Prostate gland (tissue), 2 donors: ENCODE measurements at regions not wholly inside any gene's neighbourhood (a gene's known extent, or its start where the extent isn't known, plus 50 kb on each side); places are given as distances from the start of the nearest gene placed in this dataset.
"Not testable (repeated sequence)": the region's sequence is repeated elsewhere in the genome, so short reads cannot be mapped to it uniquely, and the experiment has no call there.

Source experiments
- DNase-seq: peaks from one replicate; pipeline ENCODE4 v3.0.0-alpha.2; 2019; ENCODE audit warnings: low spot score
- H3K27ac ChIP-seq, 2 donors: fragments of 200-600 bp; sonication (generic); 2 replicates each; pipeline ENCODE4 v1.5.1; 2017 to 2019
- H3K27me3 ChIP-seq: fragments of 200-600 bp; sonication (generic); replicated peaks from 2 replicates; pipeline ENCODE4 v1.5.1; 2019; ENCODE audit not compliant: insufficient read depth
- H3K36me3 ChIP-seq, 2 donors: fragments of 200-600 bp; sonication (generic); 1 replicate in 1 of 2; 2 replicates in 1 of 2; pipeline versions ENCODE4 v1.5.1 to v1.8.1; 2017 to 2019
- H3K4me1 ChIP-seq: fragments of 200-600 bp; sonication (generic); replicated peaks from 2 replicates; pipeline ENCODE4 v1.5.1; 2019
- H3K4me3 ChIP-seq, 2 donors: fragments of 200-600 bp; sonication (generic); 2 replicates each; pipeline ENCODE4 v1.5.1; 2017 to 2019
- H3K9me3 ChIP-seq: fragments of 200-600 bp; sonication (generic); 2 replicates; pipeline ENCODE4 v1.5.1; 2017
- CTCF ChIP-seq, 4 experiments: fragments of 200-600 bp in 2 of 4; fragments of 450-650 bp in 2 of 4; sonication (generic) in 2 of 4; IDR thresholded peaks; 1 replicate in 3 of 4; 2 replicates in 1 of 4; pipeline ENCODE4 v1.5.1; 2016 to 2019; ENCODE audit warnings: antibody characterized with exemption in 4 of 4, mild to moderate bottlenecking in 2 of 4, moderate library complexity in 2 of 4
- POLR2A ChIP-seq: fragments of 450-650 bp; IDR thresholded peaks from one replicate; pipeline ENCODE4 v1.6.1; 2016; ENCODE audit warnings: antibody characterized with exemption, mild to moderate bottlenecking
- POLR2AphosphoS5 ChIP-seq: sonication (generic); formaldehyde crosslinking; IDR thresholded peaks from one replicate; pipeline ENCODE4 v1.6.1; 2017; ENCODE audit warnings: antibody characterized with exemption
- WGBS: methylation state at CpG from one replicate; pipeline ENCODE4 v1.1.5; 2018; 5-methylcytosine and 5-hydroxymethylcytosine counted together
- intact Hi-C: fragments of 100-400 bp; cut with DNase I; formaldehyde crosslinking; loops from one replicate; pipeline ENCODE4 v1.14.2; 2022

- TF ChIP-seq POLR2AphosphoS5 (no peak), POLR2A (no peak), CTCF (IDR thresholded peaks at IDR 0.05) (no peak)
- Histone ChIP-seq H3K27ac (no peak overlapping the region), H3K4me1 (no peaks in the 10 kb centered on the region), H3K27me3 (no peaks in the 10 kb centered on the region), H3K36me3 (no peaks in the 10 kb centered on the region), H3K9me3 (no peaks in the 10 kb centered on the region), H3K4me3 (no peak overlapping the region)
- WGBS, result 77% methylated on average over 5 of the region's 5 CpGs
- intact Hi-C loops, result no loop called here
- no peak for DNase-seq
Observed at GRCh38 chrY:7320751-7321150, 409.2 kb upstream of the AMELY start.

- H3K4me1 ChIP-seq, H3K27me3 ChIP-seq, H3K9me3 ChIP-seq, DNase-seq, H3K4me3 ChIP-seq, intact Hi-C loops, H3K27ac ChIP-seq, H3K36me3 ChIP-seq: not testable (repeated sequence)
- WGBS, result 32% methylated on average over 3 of the region's 4 CpGs
Observed at GRCh38 chrY:7320171-7320570, 408.6 kb upstream of the AMELY start.

- no peak overlapping the region for H3K4me3 ChIP-seq
- H3K4me1 ChIP-seq, result no peaks in the 10 kb centered on the region
- WGBS, result 97% methylated on average over 5 of the region's 5 CpGs
Observed at GRCh38 chrY:7318122-7318521, 406.6 kb upstream of the AMELY start.

GRCh38 chrY:7317571-7317970, 406.0 kb upstream of the AMELY start:
- no peak overlapping the region for H3K27ac ChIP-seq
- intact Hi-C loops, result no loop called here
- DNase-seq, result no peak
- no peaks in the 10 kb centered on the region for H3K4me1 ChIP-seq
- 47% methylated on average over 3 of the region's 3 CpGs for WGBS
- no peaks in the 10 kb centered on the region for H3K9me3 ChIP-seq
- no peaks in the 10 kb centered on the region for H3K36me3 ChIP-seq
- no peak for TF ChIP-seq POLR2AphosphoS5
- H3K4me3 ChIP-seq, result no peak overlapping the region
- H3K27me3 ChIP-seq, result no peaks in the 10 kb centered on the region

More at GRCh38 chrY:7318122-7318521, 406.6 kb upstream of the AMELY start:
- DNase-seq, result no peak
- Histone ChIP-seq H3K36me3 (no peaks in the 10 kb centered on the region), H3K27ac (no peak overlapping the region), H3K9me3 (no peaks in the 10 kb centered on the region), H3K27me3 (no peaks in the 10 kb centered on the region)
- intact Hi-C loops, result no loop called here
- TF ChIP-seq CTCF (IDR thresholded peaks at IDR 0.05) (no peak), POLR2AphosphoS5 (no peak), POLR2A (no peak)

GRCh38 chrY:7310482-7311269, 399.1 kb upstream of the AMELY start:
- TF ChIP-seq POLR2AphosphoS5, result no peak
- intact Hi-C loops, result no loop called here
- Histone ChIP-seq H3K27me3 (no peaks in the 10 kb centered on the region), H3K4me1 (no peaks in the 10 kb centered on the region), H3K36me3 (no peaks in the 10 kb centered on the region), H3K9me3 (no peaks in the 10 kb centered on the region), H3K27ac (no peak overlapping the region), H3K4me3 (no peak overlapping the region)
- DNase-seq, result no peak
- 70% methylated on average over 5 of the region's 6 CpGs for WGBS

GRCh38 chrY:7308816-7309215, 397.3 kb upstream of the AMELY start:
- no peak overlapping the region for H3K4me3 ChIP-seq
- H3K36me3 ChIP-seq, result no peaks in the 10 kb centered on the region
- 91% methylated on average over 5 of the region's 5 CpGs for WGBS
- H3K27ac ChIP-seq, result no peak overlapping the region
- no peaks in the 10 kb centered on the region for H3K4me1 ChIP-seq
- no peak for DNase-seq
- intact Hi-C loops, result no loop called here
- H3K9me3 ChIP-seq, result no peaks in the 10 kb centered on the region
- H3K27me3 ChIP-seq, result no peaks in the 10 kb centered on the region
- TF ChIP-seq POLR2AphosphoS5 (no peak), POLR2A (no peak), CTCF (IDR thresholded peaks at IDR 0.05) (no peak)
